SU-DHL-6 (cell line): ENCODE measurements at regions not wholly inside any gene's neighbourhood (a gene's known extent, or its start where the extent isn't known, plus 50 kb on each side); places are given as distances from the start of the nearest gene placed in this dataset.

ENCODE experiments used
- CTCF ChIP-seq: fragments of 200-600 bp; sonication (generic); IDR thresholded peaks from one replicate; pipeline ENCODE4 v1.5.1; 2017; ENCODE audit warnings: antibody characterized with exemption, mild to moderate bottlenecking, low read length, moderate library complexity; ENCODE audit not compliant: insufficient read depth, poor library complexity, severe bottlenecking
- EZH2phosphoT487 ChIP-seq: fragments of 200-600 bp; sonication (generic), shearing (Covaris generic); conservative IDR thresholded peaks from 2 replicates; pipeline ENCODE4 v1.6.1; 2018; ENCODE audit warnings: mild to moderate bottlenecking, antibody characterized with exemption, low read length, moderate library complexity, mixed read lengths

DNA sequence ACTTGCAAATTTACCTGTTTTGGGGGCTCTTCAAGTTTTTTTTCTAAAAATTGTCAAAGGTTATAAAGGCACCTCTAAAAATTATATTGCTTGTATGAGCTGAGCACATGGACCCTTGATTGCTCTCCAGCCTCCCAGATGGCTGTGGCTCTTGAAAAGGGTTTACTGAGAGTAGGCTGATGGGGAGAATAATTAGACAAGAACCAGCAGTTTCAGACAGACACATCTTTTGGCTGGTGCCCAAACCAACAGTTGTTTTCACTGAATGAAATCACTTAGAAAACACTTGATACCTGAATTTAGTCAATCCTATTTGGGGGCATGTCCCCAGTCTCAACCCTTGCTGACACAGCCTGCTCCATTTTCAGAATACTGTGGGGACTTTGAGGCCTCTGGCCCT lies 217.6 kb downstream of the KBTBD8 start:
- TF ChIP-seq CTCF (no peak), EZH2phosphoT487 (no peak)
